Lower leg skin (tissue), 3 donors: ENCODE measurements at regions not wholly inside any gene's neighbourhood (a gene's known extent, or its start where the extent isn't known, plus 50 kb on each side); places are given as distances from the start of the nearest gene placed in this dataset.

Source experiments
- CTCF ChIP-seq, 3 donors: fragments of 450-650 bp; IDR thresholded peaks; one replicate each; pipeline ENCODE4 v1.5.1; 2016; ENCODE audit warnings: antibody characterized with exemption in 3 of 3, mild to moderate bottlenecking in 3 of 3, moderate library complexity in 2 of 3
- POLR2A ChIP-seq, 2 donors: fragments of 450-650 bp; IDR thresholded peaks; one replicate each; pipeline ENCODE4 v1.6.1; 2016 to 2017; ENCODE audit warnings: antibody characterized with exemption in 2 of 2, mild to moderate bottlenecking in 1 of 2, moderate library complexity in 1 of 2

- no peak for TF ChIP-seq CTCF (IDR thresholded peaks at IDR 0.05)
- no peak for TF ChIP-seq POLR2A (IDR thresholded peaks at IDR 0.05)
These were observed 578.7 kb downstream of the DIAPH3 start for GRCh38 chr13:59584761-59585670.
